NAMALWA (cell line): ENCODE measurements at regions not wholly inside any gene's neighbourhood (a gene's known extent, or its start where the extent isn't known, plus 50 kb on each side); places are given as distances from the start of the nearest gene placed in this dataset.
A peak's percentile ranks its signal among the peaks of the same experiment; 100 is the strongest.

Experiments
- DNase-seq: peaks from one replicate; pipeline ENCODE4 v3.0.0-alpha.2; 2015; ENCODE audit warnings: low spot score

- DNase-seq = no peak
These were observed 217.4 kb upstream of the RTL1 start for GRCh38 chr14:101120641-101121507.

GRCh38 chr14:101121508-101122139 is 218.1 kb upstream of the RTL1 start:
- DNase-seq = no peak

GRCh38 chr14:101122237-101123141 is 219.0 kb upstream of the RTL1 start:
- no peak for DNase-seq

- no peak for DNase-seq
These were observed 220.3 kb upstream of the RTL1 start for GRCh38 chr14:101123618-101124510.

GRCh38 chr14:101124815-101125214 is 221.3 kb upstream of the RTL1 start:
- DNase-seq = peak; percentile 2

- DNase-seq = no peak
These were observed 221.8 kb upstream of the RTL1 start for GRCh38 chr14:101125313-101125712.

GRCh38 chr14:101125719-101126651 is 222.5 kb upstream of the RTL1 start:
- DNase-seq = no peak

GRCh38 chr14:101126731-101127130 is 223.2 kb upstream of the RTL1 start:
- no peak for DNase-seq

GRCh38 chr14:101127224-101127623 is 223.7 kb upstream of the RTL1 start:
- no peak for DNase-seq

GRCh38 chr14:101128478-101129321 is 225.2 kb upstream of the RTL1 start:
- no peak for DNase-seq

- no peak for DNase-seq
These were observed 226.1 kb upstream of the RTL1 start for GRCh38 chr14:101129521-101130167.

- DNase-seq = no peak
These were observed 227.3 kb upstream of the RTL1 start for GRCh38 chr14:101130861-101131260.

GRCh38 chr14:101131451-101131916 is 228.0 kb upstream of the RTL1 start:
- no peak for DNase-seq

- no peak for DNase-seq
These were observed 228.6 kb upstream of the RTL1 start for GRCh38 chr14:101132051-101132571.

GRCh38 chr14:101132588-101132987 is 229.1 kb upstream of the RTL1 start:
- no peak for DNase-seq

- no peak for DNase-seq
These were observed 229.5 kb upstream of the RTL1 start for GRCh38 chr14:101133068-101133467.

- no peak for DNase-seq
These were observed 230.7 kb upstream of the RTL1 start for GRCh38 chr14:101134161-101134631.

- DNase-seq = no peak
These were observed 231.4 kb upstream of the RTL1 start for GRCh38 chr14:101134851-101135433.
